HEK293 (cell line): ENCODE measurements at regions not wholly inside any gene's neighbourhood (a gene's known extent, or its start where the extent isn't known, plus 50 kb on each side); places are given as distances from the start of the nearest gene placed in this dataset.

ENCODE experiments used
- CTCF ChIP-seq: fragments of 450-650 bp; formaldehyde crosslinking; IDR thresholded peaks from 2 replicates; pipeline ENCODE4 v1.5.1; 2016; ENCODE audit warnings: missing biosample characterization, missing genetic modification characterization
- KLF9 ChIP-seq: fragments of 450-650 bp; formaldehyde crosslinking; IDR thresholded peaks from 2 replicates; pipeline ENCODE4 v1.5.1; 2016; ENCODE audit warnings: missing biosample characterization, missing genetic modification characterization, low read depth
- ZBTB11 ChIP-seq: fragments of 450-650 bp; formaldehyde crosslinking; conservative IDR thresholded peaks from 2 replicates; pipeline ENCODE4 v1.5.1; 2016; ENCODE audit warnings: low read depth, missing biosample characterization, missing genetic modification characterization
- ZFHX2 ChIP-seq: fragments of 450-650 bp; formaldehyde crosslinking; conservative IDR thresholded peaks from 2 replicates; pipeline ENCODE4 v1.5.1; 2016; ENCODE audit warnings: missing biosample characterization, missing genetic modification characterization
- ZNF16 ChIP-seq: fragments of 450-650 bp; formaldehyde crosslinking; IDR thresholded peaks from 2 replicates; pipeline ENCODE4 v1.5.1; 2016; ENCODE audit warnings: low read depth, missing biosample characterization, missing genetic modification characterization
- ZNF280C ChIP-seq: fragments of 450-650 bp; formaldehyde crosslinking; IDR thresholded peaks from 2 replicates; pipeline ENCODE4 v1.5.1; 2016; ENCODE audit warnings: missing biosample characterization, missing genetic modification characterization

GRCh38 chr5:89016741-89017303 lies 133.8 kb upstream of the MEF2C start:
- TF ChIP-seq ZFHX2 (tag by site-specific recombination) (no peak), CTCF (tag by site-specific recombination) (no peak), ZNF280C (tag by site-specific recombination) (no peak), ZNF16 (tag by site-specific recombination) (no peak), ZBTB11 (tag by site-specific recombination) (no peak), KLF9 (tag by site-specific recombination) (no peak)
